HG03159 (cell line): ENCODE measurements at regions not wholly inside any gene's neighbourhood (a gene's known extent, or its start where the extent isn't known, plus 50 kb on each side); places are given as distances from the start of the nearest gene placed in this dataset.
"Not testable (repeated sequence)": the region's sequence is repeated elsewhere in the genome, so short reads cannot be mapped to it uniquely, and the experiment has no call there.

Source experiments
- ATAC-seq: cut with Tn5 transposase; IDR thresholded peaks from one replicate; pipeline ENCODE4 v1.9.1; 2021; ENCODE audit warnings: mild to moderate bottlenecking, moderate library complexity; ENCODE audit not compliant: unreplicated experiment

- ATAC-seq: no peak
These were observed 160.1 kb upstream of the DAP start for GRCh38 chr5:10921160-10921559.

DNA sequence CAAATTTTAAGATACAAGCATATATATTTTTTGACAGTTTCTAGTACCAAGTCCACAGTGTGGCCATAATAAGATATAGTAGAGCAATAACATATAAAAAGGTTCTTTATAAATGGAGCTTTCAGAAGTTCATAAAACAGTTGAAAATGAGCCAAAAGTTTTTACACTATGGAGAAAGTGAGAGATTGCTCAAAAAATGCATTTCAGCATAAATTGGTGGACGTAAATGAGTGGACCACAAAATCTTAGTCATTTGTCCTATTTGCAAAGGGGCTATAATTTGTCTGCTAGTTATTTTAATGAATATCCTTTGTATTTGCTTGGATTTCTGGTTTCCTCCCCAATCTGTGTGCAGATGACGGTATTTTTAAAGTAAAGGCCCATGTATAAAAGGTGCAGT lies 159.4 kb upstream of the DAP start:
- ATAC-seq: no peak

- ATAC-seq: no peak
These were observed 153.9 kb upstream of the DAP start for GRCh38 chr5:10914741-10915480.

DNA sequence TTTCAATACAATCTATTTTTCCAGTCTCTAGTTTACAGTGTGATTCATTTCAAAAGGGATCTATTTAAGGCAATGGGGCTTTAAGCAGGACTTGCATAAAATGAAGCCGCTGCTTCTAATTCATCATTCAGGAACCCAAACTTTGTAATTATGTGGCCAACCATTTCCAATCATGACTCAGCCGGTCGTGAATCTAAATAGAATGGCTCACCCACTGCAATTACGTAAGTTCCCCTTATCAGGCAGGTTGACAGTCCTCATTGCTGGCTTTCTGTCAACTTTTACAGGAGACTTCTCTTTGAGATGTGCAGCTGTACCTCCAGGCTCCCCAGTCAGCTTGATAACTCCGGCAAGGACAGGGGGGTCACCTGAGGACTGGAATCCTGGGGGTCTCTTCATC lies 152.8 kb upstream of the DAP start:
- no peak for ATAC-seq

GRCh38 chr5:10913181-10913810 lies 152.3 kb upstream of the DAP start:
- no peak for ATAC-seq

GRCh38 chr5:10912435-10912834 lies 151.4 kb upstream of the DAP start:
- ATAC-seq: no peak

DNA sequence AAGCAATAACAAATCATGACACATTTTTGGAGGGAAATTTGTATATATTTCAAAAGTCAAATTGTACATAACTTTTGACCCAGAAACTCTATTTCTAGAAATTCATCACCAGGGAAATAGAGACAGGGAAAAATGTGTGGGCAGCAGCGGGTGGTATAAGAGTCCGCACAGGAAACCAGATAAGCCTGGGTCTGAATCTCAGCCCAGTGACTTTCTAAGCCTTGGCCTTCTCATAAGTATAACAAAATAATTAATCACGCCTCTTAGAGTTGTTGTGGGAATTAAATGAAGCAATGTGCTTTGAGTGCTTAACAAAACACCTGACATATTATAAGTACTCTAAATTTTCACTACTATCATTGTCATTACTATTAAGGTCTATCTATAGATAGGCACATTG lies 149.2 kb upstream of the DAP start:
- no peak for ATAC-seq

DNA sequence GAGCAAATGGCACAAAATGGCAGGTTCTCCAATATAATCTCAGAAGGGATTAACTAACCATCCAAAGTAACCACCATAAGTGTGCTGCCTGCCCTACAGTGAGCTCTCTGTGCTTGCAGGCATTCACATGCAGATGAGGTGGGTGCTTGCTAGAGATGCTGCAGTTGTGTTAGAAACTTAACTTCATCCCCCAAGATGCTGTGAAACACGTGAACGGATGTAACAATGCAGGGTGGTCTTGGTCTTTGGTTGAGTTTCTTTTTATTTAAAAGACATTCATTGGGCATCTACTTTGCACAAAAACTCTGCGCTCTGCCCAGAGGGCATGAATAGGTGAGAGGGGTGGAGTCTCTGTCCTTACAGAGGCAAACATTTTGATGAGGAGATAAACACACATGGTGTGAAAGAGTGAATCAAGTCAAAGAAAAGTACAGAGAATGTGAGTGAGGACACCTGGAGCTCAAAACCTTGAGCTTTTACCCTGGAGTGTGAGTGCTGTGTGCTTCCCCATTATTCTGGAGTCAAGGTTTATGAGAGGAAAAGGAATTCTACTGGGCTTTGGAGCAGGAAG lies 143.9 kb upstream of the DAP start:
- no peak for ATAC-seq

GRCh38 chr5:10903786-10904560 lies 142.9 kb upstream of the DAP start:
- no peak for ATAC-seq

DNA sequence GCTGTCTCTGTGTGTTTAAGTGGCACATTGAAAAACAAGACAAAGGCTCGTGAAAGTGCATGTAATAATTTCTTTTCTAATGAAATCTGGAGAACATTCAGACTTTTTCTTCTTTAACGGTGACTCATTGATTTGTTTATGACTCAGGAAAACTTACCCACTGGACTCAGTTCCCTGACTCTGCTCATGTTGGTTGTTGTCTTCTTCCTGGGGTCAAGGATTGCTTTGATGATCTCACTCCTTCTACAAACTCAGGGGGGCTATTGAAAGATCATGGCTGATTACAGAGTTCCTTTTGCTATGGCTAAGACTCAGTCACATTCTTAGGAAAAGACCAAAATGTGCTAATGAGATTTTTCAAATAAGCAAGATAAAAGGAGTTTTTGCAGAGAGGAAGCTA lies 141.1 kb upstream of the DAP start:
- no peak for ATAC-seq

GRCh38 chr5:10898514-10898913 lies 137.5 kb upstream of the DAP start:
- ATAC-seq: no peak

DNA sequence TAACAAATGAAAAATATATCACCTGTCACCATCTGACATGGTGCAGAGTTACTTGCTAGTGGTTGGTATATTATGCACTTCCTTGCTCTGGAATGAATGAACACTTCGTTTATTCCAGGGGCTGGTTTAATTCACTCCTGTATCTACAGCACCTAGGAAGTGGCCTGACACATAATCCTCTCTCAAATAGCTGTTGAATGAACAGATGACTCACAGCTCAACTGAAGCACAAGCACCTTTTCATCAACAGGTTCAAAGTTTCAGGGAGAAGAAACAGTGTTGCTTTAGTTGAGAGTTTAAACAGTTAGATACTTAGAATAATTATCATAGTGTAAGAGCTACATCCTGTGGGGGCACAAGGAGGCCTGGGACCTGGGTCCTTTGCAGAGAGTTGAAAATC lies 135.0 kb upstream of the DAP start:
- no peak for ATAC-seq

DNA sequence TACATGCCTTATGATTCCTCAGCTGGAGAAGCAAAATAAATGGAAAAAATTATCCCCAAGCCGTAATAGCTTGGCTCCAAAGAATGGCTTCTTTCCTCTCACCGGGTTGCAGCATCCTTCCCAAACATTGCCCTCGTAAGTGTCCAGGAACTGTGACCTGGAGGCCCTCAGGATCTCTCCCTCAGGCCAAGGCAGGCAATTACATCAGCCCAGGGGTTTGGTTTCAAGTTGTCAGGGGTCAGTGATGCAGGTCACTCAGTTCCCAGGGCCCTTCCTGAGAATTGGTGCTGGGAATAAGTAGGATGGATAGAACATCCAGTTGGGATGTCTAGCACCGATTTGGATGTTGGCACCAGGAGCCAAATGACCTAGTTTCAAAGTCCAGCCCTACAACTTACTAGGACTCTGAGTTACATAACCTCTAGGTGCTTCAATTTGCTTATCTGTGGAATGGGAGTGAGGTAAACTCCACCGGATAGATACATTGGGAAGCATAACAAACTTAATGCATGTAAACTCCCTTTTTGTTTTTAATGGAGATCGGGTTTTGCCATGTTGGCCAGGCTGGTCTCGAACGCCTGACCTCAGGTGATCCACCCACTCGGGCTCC lies 133.5 kb upstream of the DAP start:
- ATAC-seq: no peak

DNA sequence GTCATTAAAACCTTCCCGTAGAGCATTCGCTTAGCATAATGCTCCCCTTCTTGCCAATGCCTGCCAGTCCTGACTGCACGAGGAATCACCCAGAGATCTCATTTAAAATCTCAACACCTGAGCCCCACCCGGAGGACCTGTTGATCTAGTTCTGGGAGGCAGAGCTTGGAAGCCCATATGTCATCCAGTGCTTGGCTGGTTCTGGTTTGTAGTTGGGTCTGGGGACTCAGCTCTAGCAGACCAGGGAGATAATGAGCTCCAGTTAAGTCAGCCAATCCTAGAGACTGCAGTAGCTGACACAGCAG lies 131.8 kb upstream of the DAP start:
- no peak for ATAC-seq

- ATAC-seq: no peak
These were observed 131.3 kb upstream of the DAP start for GRCh38 chr5:10892147-10892910.

DNA sequence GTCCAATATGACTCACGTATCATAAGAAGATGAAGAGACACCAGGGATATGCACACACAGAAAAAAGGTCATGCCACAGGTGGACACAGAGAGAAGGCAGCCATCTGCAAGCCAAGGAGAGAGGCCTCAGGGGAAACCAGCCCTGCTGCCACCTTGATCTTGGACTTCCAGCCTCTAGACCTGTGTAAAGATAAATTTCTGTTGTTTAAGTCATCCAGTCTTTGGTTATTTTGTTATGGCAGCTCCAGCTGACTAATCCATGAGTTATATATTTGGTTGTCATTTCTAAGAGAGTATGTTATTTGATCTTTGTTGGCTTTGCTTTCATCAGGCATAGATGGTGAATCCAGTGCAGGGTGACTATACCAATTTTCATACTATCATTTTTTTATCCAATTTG lies 130.2 kb upstream of the DAP start:
- ATAC-seq: no peak

DNA sequence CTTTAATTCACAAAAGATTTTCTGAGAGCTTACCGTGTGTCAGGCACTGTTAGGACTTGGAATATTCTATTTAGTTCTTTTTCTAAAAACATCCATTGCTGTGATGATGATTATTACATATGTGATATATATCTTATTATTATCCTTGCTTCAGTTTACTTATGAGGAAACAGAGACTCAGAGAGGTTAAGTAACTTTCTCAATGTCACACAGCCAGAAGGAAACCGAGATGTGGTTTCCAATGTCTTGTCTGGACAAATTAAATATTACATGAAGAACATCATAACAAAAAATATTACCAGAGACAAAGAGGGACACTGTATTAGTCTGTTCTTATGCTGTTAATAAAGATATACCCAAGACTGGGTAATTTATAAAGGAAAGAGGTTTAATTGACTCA lies 125.5 kb upstream of the DAP start:
- no peak for ATAC-seq

DNA sequence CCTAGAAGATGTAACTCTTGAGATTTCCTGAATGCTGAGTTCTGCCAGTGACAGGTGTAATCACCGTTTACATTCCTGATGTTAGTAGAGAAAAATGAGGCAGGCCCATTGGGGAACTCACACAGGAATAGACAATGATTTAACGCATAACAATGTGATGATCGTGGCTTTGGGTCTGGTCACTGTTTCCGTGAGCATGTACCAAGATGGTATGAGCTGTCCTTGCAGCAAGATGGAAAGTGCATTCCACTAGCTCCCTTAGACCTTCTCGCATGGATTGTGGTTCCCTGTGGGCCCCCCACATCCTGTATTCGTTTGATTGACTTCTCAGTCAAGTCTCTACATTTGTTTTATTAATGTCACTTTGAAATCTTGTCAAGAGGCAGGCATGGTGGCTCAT lies 124.0 kb upstream of the DAP start:
- ATAC-seq: no peak

- ATAC-seq: not testable (repeated sequence)
These were observed 122.9 kb upstream of the DAP start for GRCh38 chr5:10883945-10884344.

GRCh38 chr5:10880934-10881333 lies 119.9 kb upstream of the DAP start:
- no peak for ATAC-seq

GRCh38 chr5:10876996-10877395 lies 116.0 kb upstream of the DAP start:
- ATAC-seq: not testable (repeated sequence)
